ENCODE measurements at regions not wholly inside any gene's neighbourhood (a gene's known extent, or its start where the extent isn't known, plus 50 kb on each side); places are given as distances from the start of the nearest gene placed in this dataset.
"Not testable (repeated sequence)": the region's sequence is repeated elsewhere in the genome, so short reads cannot be mapped to it uniquely, and the experiment has no call there.

- DNase-seq = no peak
Measured at GRCh38 chr21:28509031-28509430, 483.6 kb downstream of the LTN1 start.

GRCh38 chr21:28508126-28508525 lies 484.6 kb downstream of the LTN1 start:
- DNase-seq = no peak

- DNase-seq = no peak
Measured at GRCh38 chr21:28496517-28496916, 496.2 kb downstream of the LTN1 start.

GRCh38 chr21:28492127-28492526 lies 500.6 kb downstream of the LTN1 start:
- DNase-seq = no peak

- DNase-seq = no peak
Measured at GRCh38 chr21:28489821-28490350, 502.8 kb downstream of the LTN1 start.

- no peak for DNase-seq
Measured at GRCh38 chr21:28489162-28489561, 503.5 kb downstream of the LTN1 start.

GRCh38 chr21:28487455-28488070 lies 505.1 kb downstream of the LTN1 start:
- DNase-seq = no peak

GRCh38 chr21:28485301-28486022 lies 507.2 kb downstream of the LTN1 start:
- DNase-seq = no peak

- DNase-seq = no peak
Measured at GRCh38 chr21:28483301-28484035, 509.2 kb downstream of the LTN1 start.

GRCh38 chr21:28482657-28483056 lies 510.0 kb downstream of the LTN1 start:
- DNase-seq = no peak

- no peak for DNase-seq
Measured at GRCh38 chr21:28480470-28480869, 512.2 kb downstream of the LTN1 start.

GRCh38 chr21:28473530-28474220 lies 519.0 kb downstream of the LTN1 start:
- DNase-seq = no peak

- DNase-seq = not testable (repeated sequence)
Measured at GRCh38 chr21:28472543-28472942, 520.1 kb downstream of the LTN1 start.

GRCh38 chr21:28464988-28465387 lies 527.7 kb downstream of the LTN1 start:
- DNase-seq = no peak

GRCh38 chr21:28464095-28464494 lies 528.6 kb downstream of the LTN1 start:
- no peak for DNase-seq

GRCh38 chr21:28459193-28459592 lies 533.5 kb downstream of the LTN1 start:
- no peak for DNase-seq

GRCh38 chr21:28458446-28458845 lies 534.2 kb downstream of the LTN1 start:
- no peak for DNase-seq

GRCh38 chr21:28455253-28455600 lies 537.5 kb downstream of the LTN1 start:
- no peak for DNase-seq

GRCh38 chr21:28454564-28455252 lies 538.0 kb downstream of the LTN1 start:
- DNase-seq = no peak

- DNase-seq = no peak
Measured at GRCh38 chr21:28447462-28447861, 545.2 kb downstream of the LTN1 start.

GRCh38 chr21:28445141-28445830 lies 547.4 kb downstream of the LTN1 start:
- no peak for DNase-seq

GRCh38 chr21:28444557-28444956 lies 548.1 kb downstream of the LTN1 start:
- DNase-seq = no peak

All from CD4-positive, alpha-beta T cell treated with Interferon gamma for 1 hour (primary cell).